Suprapubic skin (tissue), 4 donors: ENCODE measurements at regions not wholly inside any gene's neighbourhood (a gene's known extent, or its start where the extent isn't known, plus 50 kb on each side); places are given as distances from the start of the nearest gene placed in this dataset.

Experiments used
- EP300 ChIP-seq: sonication (generic); formaldehyde crosslinking; IDR thresholded peaks from one replicate; pipeline ENCODE4 v1.6.1; 2017; ENCODE audit warnings: antibody characterized with exemption
- POLR2A ChIP-seq, 2 donors: fragments of 450-650 bp; IDR thresholded peaks; one replicate each; pipeline ENCODE4 v1.6.1; 2017; ENCODE audit warnings: antibody characterized with exemption in 2 of 2, mild to moderate bottlenecking in 2 of 2, moderate library complexity in 2 of 2
- POLR2AphosphoS5 ChIP-seq, 3 donors: sonication (generic); formaldehyde crosslinking; IDR thresholded peaks; one replicate each; pipeline ENCODE4 v1.6.1; 2017; ENCODE audit warnings: antibody characterized with exemption in 3 of 3
- TF ChIP-seq, protein P1 (sequence below), 2 donors: fragments of 200-600 bp in 1 of 2; fragments of 450-650 bp in 1 of 2; sonication (generic) in 1 of 2; IDR thresholded peaks; one replicate each; pipeline ENCODE4 v1.5.1; 2016 to 2019; ENCODE audit warnings: antibody characterized with exemption in 2 of 2, mild to moderate bottlenecking in 1 of 2, moderate library complexity in 1 of 2

DNA sequence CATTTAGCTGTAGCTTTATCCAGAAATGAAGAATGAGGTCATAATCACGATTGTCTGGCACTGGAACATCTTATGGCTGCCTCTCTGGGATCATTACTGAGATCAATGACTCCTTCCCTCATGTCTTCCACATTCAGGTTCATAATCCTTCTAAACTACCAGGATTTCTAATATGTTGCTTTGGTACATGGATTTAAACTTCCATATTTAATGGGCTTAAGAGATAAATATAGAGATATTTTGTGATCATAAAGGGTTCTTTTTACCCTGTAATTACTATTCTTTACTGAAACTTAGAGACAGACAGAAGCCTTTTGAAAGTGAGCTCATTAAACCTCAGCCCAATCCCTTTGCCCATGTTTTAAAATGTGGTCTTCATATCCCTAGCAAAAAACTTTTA lies 575.4 kb upstream of the ALCAM start:
- TF ChIP-seq POLR2A (IDR thresholded peaks at IDR 0.05) (no peak), EP300 (no peak), POLR2AphosphoS5 (IDR thresholded peaks at IDR 0.05) (no peak)
- TF ChIP-seq, protein P1, sequence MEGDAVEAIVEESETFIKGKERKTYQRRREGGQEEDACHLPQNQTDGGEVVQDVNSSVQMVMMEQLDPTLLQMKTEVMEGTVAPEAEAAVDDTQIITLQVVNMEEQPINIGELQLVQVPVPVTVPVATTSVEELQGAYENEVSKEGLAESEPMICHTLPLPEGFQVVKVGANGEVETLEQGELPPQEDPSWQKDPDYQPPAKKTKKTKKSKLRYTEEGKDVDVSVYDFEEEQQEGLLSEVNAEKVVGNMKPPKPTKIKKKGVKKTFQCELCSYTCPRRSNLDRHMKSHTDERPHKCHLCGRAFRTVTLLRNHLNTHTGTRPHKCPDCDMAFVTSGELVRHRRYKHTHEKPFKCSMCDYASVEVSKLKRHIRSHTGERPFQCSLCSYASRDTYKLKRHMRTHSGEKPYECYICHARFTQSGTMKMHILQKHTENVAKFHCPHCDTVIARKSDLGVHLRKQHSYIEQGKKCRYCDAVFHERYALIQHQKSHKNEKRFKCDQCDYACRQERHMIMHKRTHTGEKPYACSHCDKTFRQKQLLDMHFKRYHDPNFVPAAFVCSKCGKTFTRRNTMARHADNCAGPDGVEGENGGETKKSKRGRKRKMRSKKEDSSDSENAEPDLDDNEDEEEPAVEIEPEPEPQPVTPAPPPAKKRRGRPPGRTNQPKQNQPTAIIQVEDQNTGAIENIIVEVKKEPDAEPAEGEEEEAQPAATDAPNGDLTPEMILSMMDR (IDR thresholded peaks at IDR 0.05) = no peak
